Stimulated activated CD4-positive, alpha-beta T cell treated with anti-CD3 and anti-CD28 coated beads, Interleukin-2, amount 100 ng/mL, for 48 hours (primary cell): ENCODE measurements at regions not wholly inside any gene's neighbourhood (a gene's known extent, or its start where the extent isn't known, plus 50 kb on each side); places are given as distances from the start of the nearest gene placed in this dataset.

Experiments used
- DNase-seq, 2 donors: peaks; one replicate each; pipeline ENCODE4 v3.0.0-alpha.2; 2020

DNA sequence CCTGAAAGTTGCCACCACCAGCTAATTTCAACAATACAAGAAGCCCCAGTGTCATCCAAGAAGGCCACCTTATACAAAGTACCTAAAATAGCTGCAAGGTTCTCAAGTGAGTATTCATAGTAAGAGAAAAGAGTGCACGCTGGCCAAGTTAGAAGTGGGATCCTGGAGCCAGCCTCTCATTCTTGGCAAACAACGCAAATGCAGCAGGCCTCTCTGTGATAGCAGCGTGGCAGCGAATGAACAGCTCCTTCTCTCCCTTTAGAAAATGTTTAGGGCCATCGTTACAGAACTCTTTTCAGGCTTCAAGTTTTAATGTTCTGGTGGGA is 78.0 kb upstream of the IFNG-AS1 start:
- DNase-seq = no peak

DNA sequence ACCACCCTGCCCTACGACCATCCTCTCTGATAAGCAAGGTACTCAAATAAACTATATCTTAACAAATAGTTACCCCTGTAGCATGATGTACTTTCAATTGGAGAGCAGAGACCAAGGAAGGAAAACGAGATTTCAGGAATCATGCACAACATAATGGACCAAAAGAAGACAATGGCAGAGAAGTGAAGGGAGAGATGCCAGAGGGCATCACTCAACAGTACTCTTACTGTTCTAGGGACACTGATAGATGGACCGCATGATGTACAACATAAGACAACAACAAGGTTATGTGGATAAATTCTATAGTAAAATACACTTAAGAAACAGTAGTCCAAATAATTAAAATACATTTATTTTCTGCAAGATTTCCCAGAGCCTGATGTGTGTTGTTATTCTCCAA is 77.5 kb upstream of the IFNG-AS1 start:
- no peak for DNase-seq

DNA sequence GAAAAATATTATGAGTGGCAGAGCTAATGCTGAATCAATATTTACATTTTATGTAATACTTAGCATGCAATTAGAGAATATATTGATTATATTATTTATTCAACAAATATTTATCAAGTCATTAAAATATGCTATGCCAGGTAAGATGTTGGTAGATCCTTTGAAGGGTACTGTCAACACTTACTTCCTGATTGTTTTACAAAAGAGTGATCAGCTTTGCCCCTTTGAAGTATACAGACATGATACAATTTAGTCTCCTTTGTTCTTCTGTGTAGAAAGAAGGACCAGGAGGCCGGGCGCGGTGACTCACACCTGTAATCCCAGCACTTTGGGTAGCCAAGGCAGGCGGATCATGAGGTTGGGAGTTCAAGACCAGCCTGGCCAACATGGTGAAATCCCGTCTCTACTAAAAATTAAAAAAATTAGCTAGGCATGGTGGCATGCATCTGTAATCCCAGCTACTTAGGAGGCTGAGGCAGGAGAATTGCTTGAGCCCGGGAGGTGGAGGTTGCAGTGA is 73.9 kb upstream of the IFNG-AS1 start:
- DNase-seq = no peak

DNA sequence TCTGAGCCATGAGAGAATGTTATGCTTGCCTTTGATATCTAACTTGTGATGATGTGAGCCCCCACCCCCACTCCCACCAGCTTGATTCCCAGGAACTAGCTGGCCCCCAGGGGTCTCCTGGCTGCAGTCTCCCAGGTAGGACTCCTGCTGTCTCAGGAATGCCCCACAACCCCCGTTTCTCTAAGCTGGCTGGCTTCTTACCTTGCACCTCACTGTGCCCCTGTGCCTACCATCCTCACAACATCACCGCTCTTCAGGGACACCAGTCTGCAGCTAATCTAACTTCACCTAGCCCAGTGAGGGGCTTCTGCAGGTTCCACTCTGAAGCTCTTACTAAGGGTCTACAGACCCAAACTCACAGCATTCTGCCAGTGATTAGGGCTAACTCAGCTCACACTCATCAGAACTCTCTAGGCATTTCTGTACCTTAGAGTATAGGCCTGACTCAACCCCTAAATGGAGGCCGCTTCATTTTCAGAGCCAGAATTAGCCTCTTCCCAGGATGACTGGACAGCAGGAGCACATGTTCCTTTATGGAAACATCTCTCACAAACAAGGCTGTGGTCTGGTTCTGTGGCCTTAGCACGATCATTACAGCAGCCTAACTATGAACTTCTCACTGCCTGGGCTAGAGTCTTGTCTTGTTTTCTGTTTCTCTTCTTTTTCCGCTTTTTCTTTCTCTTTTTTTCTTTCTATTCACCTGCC is 72.8 kb upstream of the IFNG-AS1 start:
- DNase-seq = no peak

DNA sequence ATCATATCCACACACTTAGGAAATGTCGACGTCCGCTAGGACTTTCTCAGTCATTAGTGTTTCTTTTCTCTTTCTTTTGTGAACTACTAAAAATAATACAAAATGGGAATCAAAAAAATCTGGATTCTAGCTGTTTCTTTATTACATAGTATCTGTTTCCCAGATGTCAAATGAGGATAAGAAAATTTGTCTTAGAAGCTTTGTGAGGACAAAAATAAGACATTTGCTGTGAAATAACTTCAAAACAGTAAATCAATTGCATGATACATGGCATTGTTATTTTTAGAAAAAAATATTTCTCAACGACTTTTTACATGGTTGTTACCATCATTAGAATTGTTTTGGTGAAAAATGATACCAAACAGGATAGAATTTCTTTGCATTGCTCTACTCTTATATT is 71.4 kb upstream of the IFNG-AS1 start:
- DNase-seq = no peak

DNA sequence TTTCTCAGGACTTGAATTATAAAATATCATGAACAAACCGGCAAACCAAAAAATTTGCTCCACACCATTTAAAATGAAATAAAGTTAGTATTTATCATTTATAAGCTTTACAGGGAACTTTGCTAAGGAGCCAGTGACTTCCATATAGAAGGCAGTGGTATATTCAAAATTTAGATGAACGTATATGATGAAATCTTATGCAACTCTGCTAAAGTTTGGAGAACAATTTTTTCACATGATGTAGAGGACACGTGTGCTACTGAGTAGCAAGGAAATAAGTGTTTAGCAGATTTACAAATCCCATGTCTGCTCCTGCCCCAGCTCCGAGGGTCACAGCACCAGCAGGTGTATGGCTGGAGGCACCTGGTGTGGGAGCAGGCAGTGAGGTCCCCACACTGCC is 70.8 kb upstream of the IFNG-AS1 start:
- no peak for DNase-seq

DNA sequence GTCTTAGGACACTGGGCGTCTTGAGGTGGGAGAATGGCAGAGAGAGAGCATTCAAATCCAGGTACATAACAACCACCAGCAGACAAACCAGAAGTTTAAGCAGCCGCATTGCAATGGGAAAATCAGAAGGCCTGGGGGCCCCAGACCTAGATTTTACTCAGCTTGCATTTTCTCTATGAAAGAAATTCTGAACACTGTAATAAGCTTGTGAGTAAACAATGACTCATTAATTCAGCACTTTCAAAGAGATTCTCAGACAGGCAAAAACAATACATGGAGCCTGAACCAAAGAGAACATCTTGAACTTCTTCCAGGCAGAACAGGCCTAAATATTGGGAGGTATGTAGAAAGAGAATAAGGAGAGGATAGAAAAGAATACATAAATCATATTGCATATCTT is 69.8 kb upstream of the IFNG-AS1 start:
- no peak for DNase-seq

DNA sequence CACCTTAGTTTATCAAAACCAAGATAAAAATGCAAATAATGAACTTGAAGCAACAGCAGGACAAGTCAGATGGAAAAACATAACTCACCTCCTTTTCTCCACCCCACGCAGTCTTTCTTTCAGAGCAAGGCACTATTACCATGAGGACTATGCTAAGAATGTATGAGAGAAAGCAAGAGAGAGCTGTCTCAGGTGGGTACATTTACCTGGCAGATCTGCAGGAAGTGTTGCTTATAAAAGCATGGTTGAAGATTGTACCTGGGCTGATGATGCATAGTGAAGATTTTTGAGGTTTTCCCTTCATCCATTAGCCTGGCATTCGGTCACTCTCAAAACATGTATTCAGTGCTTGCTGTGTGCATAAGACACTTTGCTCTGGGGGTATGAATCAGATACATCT is 68.8 kb upstream of the IFNG-AS1 start:
- DNase-seq = no peak

DNA sequence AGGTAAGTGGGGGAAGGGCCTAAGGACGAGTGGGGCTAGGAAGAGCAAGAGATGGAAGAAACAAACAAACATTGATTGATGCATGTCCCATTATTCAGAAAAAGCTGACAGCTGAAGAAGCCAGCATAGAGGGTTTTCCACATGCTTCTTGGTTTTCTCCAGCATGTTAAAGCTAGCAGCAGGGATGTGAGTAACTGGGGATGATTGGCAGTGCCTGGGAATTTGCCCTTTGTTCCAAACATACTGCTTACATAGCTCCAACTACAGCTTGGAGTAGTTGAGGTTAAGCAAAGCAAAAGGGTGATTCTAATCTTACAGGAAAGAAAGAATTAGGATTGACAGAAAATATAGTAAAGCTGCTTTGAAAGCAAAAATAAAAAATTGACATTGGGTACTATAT is 68.0 kb upstream of the IFNG-AS1 start:
- DNase-seq = no peak

DNA sequence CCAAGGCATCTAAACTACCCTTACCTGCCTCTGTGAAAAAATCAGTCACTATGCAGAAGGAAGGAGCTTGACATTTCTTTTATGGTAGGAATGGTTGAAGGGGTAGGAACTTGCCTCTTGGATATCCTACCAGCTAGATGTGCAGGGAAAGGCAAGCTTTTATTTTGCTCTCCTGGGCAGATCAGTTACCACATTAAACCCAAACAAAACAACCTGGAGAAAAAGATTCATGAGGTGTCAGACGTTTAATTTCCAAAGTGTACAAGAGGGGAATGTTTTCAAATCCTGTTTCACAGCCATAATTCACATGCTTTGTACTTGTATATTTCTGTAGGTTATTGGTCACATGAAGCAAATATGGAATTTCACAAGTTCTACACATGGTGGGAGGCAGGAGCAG is 67.0 kb upstream of the IFNG-AS1 start:
- no peak for DNase-seq

DNA sequence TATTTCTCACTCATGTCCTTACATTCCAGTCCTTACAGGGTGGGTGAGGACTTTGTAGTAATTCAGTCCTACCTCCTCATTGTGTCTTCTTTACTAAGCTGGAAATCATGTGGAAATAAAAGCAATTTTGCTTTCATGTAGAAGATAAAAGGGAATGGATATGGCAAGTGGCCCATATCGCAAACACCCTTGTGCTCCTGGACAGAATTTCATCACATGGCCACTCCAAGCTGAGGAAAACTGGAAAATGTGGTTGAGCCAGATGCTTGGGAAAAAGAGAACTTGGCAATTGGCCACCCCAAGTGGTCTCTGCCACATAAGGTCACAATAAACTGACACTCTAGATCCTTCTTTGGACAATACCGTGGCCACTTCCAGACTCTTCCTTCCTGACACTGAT is 64.2 kb upstream of the IFNG-AS1 start:
- DNase-seq = no peak

DNA sequence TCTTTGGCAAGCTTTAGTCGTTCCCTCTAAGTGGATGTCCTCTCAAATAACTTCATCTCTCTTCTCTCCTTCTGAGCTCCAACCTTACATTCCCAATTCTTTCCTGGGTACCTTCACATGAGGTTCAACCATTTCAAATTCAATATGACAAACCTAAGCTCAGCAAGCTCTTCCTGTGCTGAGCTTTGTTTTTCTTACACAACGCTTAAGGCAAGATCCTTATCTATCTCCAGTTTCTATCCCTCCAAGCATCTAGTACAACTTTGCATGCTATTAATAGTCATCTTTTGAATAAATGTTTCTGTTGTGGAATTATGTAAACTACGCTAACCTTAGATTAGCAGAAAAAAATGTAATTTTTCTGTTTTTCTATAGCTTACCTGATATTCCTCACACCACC is 63.7 kb upstream of the IFNG-AS1 start:
- DNase-seq = no peak

DNA sequence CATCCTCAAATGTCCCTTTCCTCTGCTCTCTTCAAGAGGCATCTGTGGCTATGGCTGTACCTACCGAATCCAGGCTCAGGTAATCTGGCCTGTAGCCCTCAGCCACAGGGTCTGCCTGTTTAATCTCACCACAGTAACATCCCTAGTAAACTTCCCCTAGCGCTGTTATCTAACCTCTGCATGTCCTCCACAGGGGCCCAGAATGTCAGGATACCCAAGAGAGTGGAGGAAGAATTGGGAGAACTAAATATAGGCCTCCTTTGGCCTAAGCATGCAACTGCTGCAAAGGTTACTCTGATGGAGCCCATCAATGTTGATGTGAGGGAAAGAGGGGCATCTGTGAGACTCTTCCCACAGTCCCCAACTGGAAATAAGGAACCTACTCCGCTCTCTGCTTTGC is 63.2 kb upstream of the IFNG-AS1 start:
- DNase-seq = no peak

DNA sequence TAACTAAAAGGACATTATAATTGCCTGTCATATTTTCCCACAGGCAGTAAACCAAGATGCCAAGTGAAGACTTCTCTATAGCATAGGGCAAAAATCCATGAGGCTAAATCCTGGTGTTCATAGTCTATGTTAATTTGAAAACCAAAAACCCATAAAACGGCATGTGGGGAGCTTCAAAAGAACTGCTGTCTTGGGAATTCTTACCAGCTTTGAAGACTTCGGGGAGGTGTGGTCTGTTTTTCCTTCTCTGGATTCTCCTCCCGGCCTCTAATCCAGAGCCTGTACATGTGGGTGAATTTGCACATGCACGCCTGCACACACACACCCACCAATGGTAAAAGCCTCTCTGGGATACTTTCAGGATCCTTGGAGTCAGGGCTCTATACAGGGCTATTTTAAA is 61.9 kb upstream of the IFNG-AS1 start:
- no peak for DNase-seq

DNA sequence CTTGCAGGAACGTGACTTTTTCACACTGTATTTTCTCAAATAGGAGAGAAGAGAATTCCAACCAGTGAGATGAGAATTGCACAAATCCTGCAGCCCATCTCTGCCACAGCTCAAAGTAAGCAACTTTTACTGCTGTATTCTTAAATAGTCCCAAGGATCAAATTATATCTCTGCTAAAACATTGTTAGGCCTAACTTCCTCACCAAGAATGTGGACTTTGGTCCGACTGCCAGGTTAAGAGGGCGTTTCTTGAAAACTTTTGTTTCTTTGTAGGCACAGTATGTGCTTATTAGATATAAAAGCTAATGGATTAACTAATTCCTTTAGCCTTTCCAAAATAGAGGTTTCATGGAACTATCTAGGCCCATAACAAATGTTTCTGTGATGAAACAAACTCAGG is 61.4 kb upstream of the IFNG-AS1 start:
- no peak for DNase-seq

DNA sequence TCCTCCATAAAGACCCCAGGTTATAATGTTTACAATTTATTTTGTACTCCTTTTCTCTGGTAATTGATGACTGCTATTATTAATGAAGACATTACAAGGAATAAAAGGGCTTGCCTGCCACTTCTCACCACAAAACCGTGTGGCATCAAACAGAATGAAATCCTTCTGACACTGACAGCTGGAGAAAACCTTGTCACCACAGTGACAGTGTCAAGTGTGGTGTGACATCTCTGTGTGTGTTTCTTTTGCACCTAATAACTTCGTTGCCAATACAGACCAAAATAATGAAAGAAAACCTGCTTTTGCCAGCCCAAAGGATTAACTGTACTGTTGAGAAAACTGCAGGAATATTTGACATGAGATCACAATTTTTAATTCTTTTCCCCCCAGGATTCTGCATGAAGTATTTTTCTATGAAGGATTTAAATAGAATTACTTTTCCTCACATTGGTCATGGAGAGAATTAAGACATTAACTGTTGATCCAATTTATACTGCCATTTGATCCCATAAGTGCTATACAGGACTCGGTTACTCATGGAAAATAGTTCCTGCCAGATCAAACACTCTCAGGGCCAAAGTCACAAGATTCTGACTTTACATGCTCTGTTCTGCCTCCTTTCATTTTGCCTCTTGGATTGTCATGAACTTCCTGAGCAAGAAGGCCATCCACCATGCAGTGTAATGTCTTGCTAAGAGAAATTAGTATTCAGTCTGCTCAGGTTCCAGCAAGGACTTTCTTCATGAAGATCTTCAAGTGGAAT is 60.4 kb upstream of the IFNG-AS1 start:
- no peak for DNase-seq

DNA sequence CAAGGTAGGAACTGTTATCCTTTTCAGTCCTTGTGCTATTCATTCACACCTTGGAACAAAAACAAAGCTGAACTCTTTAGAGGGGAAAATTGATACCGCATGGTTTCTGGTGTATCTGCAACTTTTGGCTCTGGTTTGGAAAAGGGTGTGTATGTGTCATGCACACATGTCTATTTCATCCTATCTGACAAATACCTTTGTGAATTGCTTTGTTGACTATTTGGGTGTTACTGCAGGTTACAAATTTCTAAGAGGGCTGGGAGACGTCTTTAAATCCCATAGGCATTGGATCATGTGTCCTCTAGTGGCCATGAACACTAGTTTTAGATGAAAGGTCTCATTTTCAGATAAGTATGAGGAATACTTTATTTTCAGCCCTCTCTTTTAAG is 59.9 kb upstream of the IFNG-AS1 start:
- no peak for DNase-seq

DNA sequence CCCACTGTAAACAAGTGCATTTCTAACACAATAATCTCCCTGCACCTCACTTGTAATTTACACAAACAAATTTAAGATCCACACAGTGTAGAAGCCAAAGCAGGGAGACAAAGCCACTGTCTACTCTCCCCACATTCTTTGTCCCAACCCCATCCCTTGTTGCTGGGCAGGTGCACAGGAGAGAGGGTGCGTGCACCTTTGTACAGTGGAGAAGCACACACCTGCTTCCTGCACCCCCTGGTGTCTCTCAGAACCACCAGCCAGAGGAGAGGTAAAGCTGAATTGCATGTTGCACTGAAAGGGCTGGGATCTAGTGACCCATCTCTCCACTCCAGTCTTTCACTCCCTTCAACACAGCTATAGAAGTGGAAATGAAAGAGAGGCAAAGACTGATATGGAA is 51.4 kb upstream of the IFNG-AS1 start:
- no peak for DNase-seq
